Body of pancreas (tissue), 4 donors: ENCODE measurements at regions not wholly inside any gene's neighbourhood (a gene's known extent, or its start where the extent isn't known, plus 50 kb on each side); places are given as distances from the start of the nearest gene placed in this dataset.

Experiments
- CTCF ChIP-seq, 7 experiments: fragments of 450-650 bp in 4 of 7; fragments of 200-600 bp in 3 of 7; sonication (generic) in 3 of 7; IDR thresholded peaks; one replicate each; pipeline ENCODE4 v1.5.1; 2016 to 2019; ENCODE audit warnings: antibody characterized with exemption in 7 of 7
- POLR2A ChIP-seq, 3 donors: fragments of 450-650 bp; IDR thresholded peaks; one replicate each; pipeline ENCODE4 v1.6.1; 2016; ENCODE audit warnings: antibody characterized with exemption in 3 of 3, mild to moderate bottlenecking in 2 of 3

GRCh38 chrX:45823536-45823935, 622.9 kb upstream of the DIPK2B start:
- no peak for TF ChIP-seq CTCF (IDR thresholded peaks at IDR 0.05)
- TF ChIP-seq POLR2A (IDR thresholded peaks at IDR 0.05): no peak
